ENCODE measurements at regions not wholly inside any gene's neighbourhood (a gene's known extent, or its start where the extent isn't known, plus 50 kb on each side); places are given as distances from the start of the nearest gene placed in this dataset.

GRCh38 chr7:82579047-82579446 lies 135.5 kb upstream of the CACNA2D1 start:
- Histone ChIP-seq H3K27ac (ENCODE audit: low read depth in 2 of 2, low read length in 1 of 2) (no peak overlapping the region), H3K4me3 (ENCODE audit: low read depth in 2 of 2, low read length in 1 of 2) (no peak overlapping the region), H3K9ac (no peak overlapping the region), H4K20me1 (ENCODE audit: insufficient read depth) (no peaks in the 10 kb centered on the region), H3K9me2 (no peaks in the 10 kb centered on the region), H3K4me2 (no peak overlapping the region), H3K36me3 (replicated peaks in 1 of 2; ENCODE audit: control insufficient read depth in 1 of 2, insufficient read depth in 2 of 2, low read length in 1 of 2) (no peaks in the 10 kb centered on the region), H3K27me3 (ENCODE audit: insufficient read depth) (no peaks in the 10 kb centered on the region), H2AFZ (ENCODE audit: low read depth) (no peak overlapping the region; the same call in 1 of the 2 replicates), H3K79me2 (ENCODE audit: insufficient read depth) (no peaks in the 10 kb centered on the region), H3F3A (replicated peaks; ENCODE audit: insufficient read depth) (no peaks in the 10 kb centered on the region), H3K4me1 (ENCODE audit: control insufficient read depth in 1 of 2, insufficient read depth in 2 of 2, low read depth in 1 of 2, low read length in 1 of 2) (no peaks in the 10 kb centered on the region), H3K9me3 (no peaks in the 10 kb centered on the region)
- CTCF ChIA-PET = interaction anchor here (1.1 kb wide), 1 partner anchor 20 kb away, joined by 3 read pairs; no protein-coding TSS in a partner anchor
- WGBS (ENCODE audit: low lambda C conversion rate) = 81% methylated on average over 3 of the region's 3 CpGs
- no peak for TF ChIP-seq MEF2A (IDR thresholded peaks at IDR 0.05; ENCODE audit: borderline replicate concordance, low read depth)
- TF ChIP-seq RAD21 (IDR thresholded peaks at IDR 0.05; ENCODE audit: low read length) = no peak
- TF ChIP-seq TEAD4 (IDR thresholded peaks at IDR 0.05; ENCODE audit: borderline replicate concordance, insufficient read depth) = no peak
- TF ChIP-seq RFX5 (IDR thresholded peaks at IDR 0.05; ENCODE audit: low read length) = no peak
- TF ChIP-seq GABPA (IDR thresholded peaks at IDR 0.05; ENCODE audit: low read depth) = no peak
- TF ChIP-seq CTCF (IDR thresholded peaks at IDR 0.05) = no peak
- TF ChIP-seq GATA2 (CRISPR knock-in tag; IDR thresholded peaks at IDR 0.05) = no peak
- TF ChIP-seq PBX3 (IDR thresholded peaks at IDR 0.05) = no peak
- TF ChIP-seq TCF12 (IDR thresholded peaks at IDR 0.05) = no peak
- TF ChIP-seq JUND (IDR thresholded peaks at IDR 0.05) = no peak
- no peak for TF ChIP-seq POLR2AphosphoS5 (IDR thresholded peaks at IDR 0.05; ENCODE audit: low read depth, low read length)
- TF ChIP-seq USF1 (IDR thresholded peaks at IDR 0.05; ENCODE audit: borderline replicate concordance, low read depth) = no peak
- no peak for DNase-seq
- POLR2A ChIA-PET = no interaction called here

- H3K4me1 ChIP-seq (ENCODE audit: control insufficient read depth in 1 of 2, insufficient read depth in 2 of 2, low read depth in 1 of 2, low read length in 1 of 2) = no peaks in the 10 kb centered on the region
- no peak overlapping the region for H3K9ac ChIP-seq
- no peak overlapping the region for H3K4me2 ChIP-seq
- no peak overlapping the region for H3K4me3 ChIP-seq (ENCODE audit: low read depth in 2 of 2, low read length in 1 of 2)
- H2AFZ ChIP-seq (ENCODE audit: low read depth) = no peak overlapping the region
- POLR2A ChIA-PET = no interaction called here
- H3K27ac ChIP-seq (ENCODE audit: low read depth in 2 of 2, low read length in 1 of 2) = no peak overlapping the region
- H3K79me2 ChIP-seq (ENCODE audit: insufficient read depth) = no peaks in the 10 kb centered on the region
- no peaks in the 10 kb centered on the region for H3K36me3 ChIP-seq (replicated peaks in 1 of 2; ENCODE audit: control insufficient read depth in 1 of 2, insufficient read depth in 2 of 2, low read length in 1 of 2)
- H3K9me3 ChIP-seq = no peaks in the 10 kb centered on the region
- WGBS (ENCODE audit: low lambda C conversion rate) = 0% methylated on average over 1 of the region's 1 CpG
- CTCF ChIA-PET = interaction anchor here (1.1 to 1.9 kb wide), 4 partner anchors 19 to 536 kb away, joined by 3 to 8 read pairs (median 6); no protein-coding TSS in a partner anchor
- DNase-seq = no peak
- H3K27me3 ChIP-seq (ENCODE audit: insufficient read depth) = no peaks in the 10 kb centered on the region
- no peaks in the 10 kb centered on the region for H3F3A ChIP-seq (replicated peaks; ENCODE audit: insufficient read depth)
- no peaks in the 10 kb centered on the region for H3K9me2 ChIP-seq
- TF ChIP-seq POLR2AphosphoS5 (IDR thresholded peaks at IDR 0.05; ENCODE audit: low read depth, low read length) (no peak), RFX5 (IDR thresholded peaks at IDR 0.05; ENCODE audit: low read length) (no peak), IRF3 (IDR thresholded peaks at IDR 0.05; ENCODE audit: low read depth, low read length) (no peak), REST (IDR thresholded peaks at IDR 0.05; ENCODE audit: low read depth, low read length) (no peak)
- H4K20me1 ChIP-seq (ENCODE audit: insufficient read depth) = no peaks in the 10 kb centered on the region
Measured at GRCh38 chr7:82578430-82578829, 134.9 kb upstream of the CACNA2D1 start.
